ENCODE measurements at regions not wholly inside any gene's neighbourhood (a gene's known extent, or its start where the extent isn't known, plus 50 kb on each side); places are given as distances from the start of the nearest gene placed in this dataset.

DNA sequence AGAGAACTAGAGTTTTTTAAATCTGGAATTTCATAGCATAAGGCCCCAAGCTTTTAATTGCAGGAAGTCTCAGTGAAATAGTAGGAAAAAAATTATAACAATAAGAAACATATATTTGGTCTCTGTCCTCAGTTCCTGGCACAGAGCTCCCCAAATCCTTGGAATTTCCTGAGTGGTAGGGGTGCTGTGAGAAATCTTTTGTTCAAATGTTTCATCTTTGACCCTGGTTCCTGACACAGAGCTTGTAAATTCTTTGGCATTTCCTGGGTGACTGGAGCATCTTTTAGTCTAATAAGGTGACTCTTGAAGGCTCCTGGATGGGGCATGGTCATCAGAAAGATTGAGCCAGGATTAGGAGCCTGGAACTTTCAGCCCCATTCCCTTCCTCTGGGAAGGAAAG lies 225.7 kb upstream of the AJAP1 start:
- no peaks in the 10 kb centered on the region for H3K4me1 ChIP-seq
- DNase-seq (no peak), ATAC-seq (no peak)
- H3K9me3 ChIP-seq, result no peaks in the 10 kb centered on the region
- H3K27ac ChIP-seq, result no peak overlapping the region
- H3K4me3 ChIP-seq, result no peak overlapping the region
- no peaks in the 10 kb centered on the region for H3K36me3 ChIP-seq
- intact Hi-C loops (cut with DNase I), result no loop called here
- H3K27me3 ChIP-seq, result no peaks in the 10 kb centered on the region
- TF ChIP-seq, protein P1, sequence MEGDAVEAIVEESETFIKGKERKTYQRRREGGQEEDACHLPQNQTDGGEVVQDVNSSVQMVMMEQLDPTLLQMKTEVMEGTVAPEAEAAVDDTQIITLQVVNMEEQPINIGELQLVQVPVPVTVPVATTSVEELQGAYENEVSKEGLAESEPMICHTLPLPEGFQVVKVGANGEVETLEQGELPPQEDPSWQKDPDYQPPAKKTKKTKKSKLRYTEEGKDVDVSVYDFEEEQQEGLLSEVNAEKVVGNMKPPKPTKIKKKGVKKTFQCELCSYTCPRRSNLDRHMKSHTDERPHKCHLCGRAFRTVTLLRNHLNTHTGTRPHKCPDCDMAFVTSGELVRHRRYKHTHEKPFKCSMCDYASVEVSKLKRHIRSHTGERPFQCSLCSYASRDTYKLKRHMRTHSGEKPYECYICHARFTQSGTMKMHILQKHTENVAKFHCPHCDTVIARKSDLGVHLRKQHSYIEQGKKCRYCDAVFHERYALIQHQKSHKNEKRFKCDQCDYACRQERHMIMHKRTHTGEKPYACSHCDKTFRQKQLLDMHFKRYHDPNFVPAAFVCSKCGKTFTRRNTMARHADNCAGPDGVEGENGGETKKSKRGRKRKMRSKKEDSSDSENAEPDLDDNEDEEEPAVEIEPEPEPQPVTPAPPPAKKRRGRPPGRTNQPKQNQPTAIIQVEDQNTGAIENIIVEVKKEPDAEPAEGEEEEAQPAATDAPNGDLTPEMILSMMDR (IDR thresholded peaks at IDR 0.05), result no peak

DNA sequence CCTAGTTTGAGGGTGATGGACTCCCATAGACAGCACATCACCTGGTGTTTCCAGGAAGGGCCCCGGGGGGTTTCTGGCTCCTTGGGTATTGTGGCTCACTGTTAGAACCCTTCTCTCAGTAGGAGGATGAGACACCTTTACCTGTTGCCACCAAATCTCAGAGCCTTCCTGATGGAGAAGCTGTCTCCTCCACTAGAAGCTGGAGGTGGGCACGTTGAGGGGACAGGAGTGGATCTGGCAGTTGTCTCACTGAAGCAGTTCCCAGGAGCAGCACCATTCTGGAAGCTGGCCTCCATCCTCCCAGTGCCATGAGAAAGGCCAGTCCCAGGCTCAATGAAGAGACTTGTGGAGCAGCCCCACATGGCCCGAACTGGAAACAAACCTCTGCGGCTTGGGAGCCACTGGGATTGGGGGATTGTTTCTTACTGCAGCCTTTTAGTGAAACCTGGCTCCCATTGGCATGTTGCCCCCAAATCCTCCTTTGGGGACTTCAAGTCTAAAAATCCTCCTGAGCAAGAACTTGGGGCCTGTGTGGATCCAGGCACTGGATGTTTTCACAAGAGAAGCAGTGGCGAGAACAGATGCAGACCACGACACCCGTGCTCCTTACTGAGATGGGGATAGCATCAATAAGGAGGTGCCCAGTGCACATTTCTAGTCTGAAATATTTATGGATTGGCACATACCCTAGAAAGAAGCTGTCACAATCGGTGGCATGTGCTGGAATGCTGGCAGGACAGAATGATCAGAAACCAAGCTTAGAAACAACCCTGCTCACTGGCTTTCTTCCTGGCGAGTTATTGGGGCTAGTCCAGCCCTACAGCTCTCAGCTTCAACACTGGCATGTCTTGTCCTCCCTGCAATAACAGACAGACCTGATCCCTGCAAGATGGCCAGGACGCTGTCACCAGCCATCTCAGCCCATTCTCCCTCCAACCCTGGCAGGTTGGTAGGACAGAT lies 223.7 kb upstream of the AJAP1 start:
- no peak for ATAC-seq
- intact Hi-C loops (cut with DNase I), result no loop called here
- no peak overlapping the region for H3K27ac ChIP-seq
- no peaks in the 10 kb centered on the region for H3K27me3 ChIP-seq
- DNase-seq, result no peak
- no peak overlapping the region for H3K4me3 ChIP-seq
- H3K9me3 ChIP-seq, result no peaks in the 10 kb centered on the region
- TF ChIP-seq, protein P1 (IDR thresholded peaks at IDR 0.05), result no peak
- H3K4me1 ChIP-seq, result no peaks in the 10 kb centered on the region
- no peaks in the 10 kb centered on the region for H3K36me3 ChIP-seq

DNA sequence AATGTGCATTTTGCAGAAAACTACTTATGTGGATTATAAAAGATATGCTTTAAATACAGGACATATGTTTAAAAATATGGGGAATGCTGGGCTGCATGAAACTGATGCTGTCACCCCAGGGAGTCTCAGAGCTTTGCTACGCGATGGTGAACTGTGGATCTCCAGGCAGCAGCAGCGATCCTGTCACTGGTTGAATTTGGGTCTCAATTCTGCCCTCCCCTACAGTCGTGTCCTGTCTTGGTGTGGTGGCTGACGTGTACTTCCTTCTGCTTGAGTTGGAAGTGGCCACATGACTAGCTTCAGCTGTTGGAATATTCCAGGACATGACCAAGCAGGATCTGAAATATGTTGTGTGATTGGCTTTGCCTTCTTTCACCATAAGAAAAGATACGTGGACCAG lies 222.9 kb upstream of the AJAP1 start:
- DNase-seq, result no peak
- intact Hi-C loops (cut with DNase I), result no loop called here
- H3K27ac ChIP-seq, result no peak overlapping the region
- no peaks in the 10 kb centered on the region for H3K9me3 ChIP-seq
- H3K36me3 ChIP-seq, result no peaks in the 10 kb centered on the region
- no peaks in the 10 kb centered on the region for H3K4me1 ChIP-seq
- no peak for ATAC-seq
- no peak overlapping the region for H3K4me3 ChIP-seq
- TF ChIP-seq, protein P1 (IDR thresholded peaks at IDR 0.05), result no peak
- no peaks in the 10 kb centered on the region for H3K27me3 ChIP-seq

DNA sequence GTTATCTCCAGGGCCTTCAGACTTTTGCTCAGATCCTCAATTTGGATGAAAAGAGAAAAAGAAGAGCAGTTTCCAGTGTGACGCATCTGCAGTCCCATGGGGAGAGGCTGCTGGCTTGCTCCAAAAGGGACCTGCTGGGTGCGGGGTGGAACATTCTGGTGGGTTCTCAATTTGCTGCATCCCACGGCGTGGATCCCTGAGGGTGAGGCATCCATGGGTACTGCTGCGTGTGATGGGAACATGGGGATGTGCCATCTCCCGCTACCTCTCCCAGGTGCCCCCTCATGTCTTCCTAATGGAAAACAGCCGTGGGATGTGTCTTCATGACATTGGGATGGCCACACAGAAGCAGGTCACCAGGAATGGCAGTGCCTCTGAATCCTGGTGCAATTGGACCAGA lies 221.3 kb upstream of the AJAP1 start:
- DNase-seq (no peak), ATAC-seq (no peak)
- intact Hi-C loops (cut with DNase I), result no loop called here
- Histone ChIP-seq H3K9me3 (no peaks in the 10 kb centered on the region), H3K36me3 (no peaks in the 10 kb centered on the region), H3K27me3 (no peaks in the 10 kb centered on the region), H3K4me3 (no peak overlapping the region), H3K27ac (no peak overlapping the region), H3K4me1 (no peaks in the 10 kb centered on the region)
- TF ChIP-seq, protein P1 (IDR thresholded peaks at IDR 0.05), result no peak

DNA sequence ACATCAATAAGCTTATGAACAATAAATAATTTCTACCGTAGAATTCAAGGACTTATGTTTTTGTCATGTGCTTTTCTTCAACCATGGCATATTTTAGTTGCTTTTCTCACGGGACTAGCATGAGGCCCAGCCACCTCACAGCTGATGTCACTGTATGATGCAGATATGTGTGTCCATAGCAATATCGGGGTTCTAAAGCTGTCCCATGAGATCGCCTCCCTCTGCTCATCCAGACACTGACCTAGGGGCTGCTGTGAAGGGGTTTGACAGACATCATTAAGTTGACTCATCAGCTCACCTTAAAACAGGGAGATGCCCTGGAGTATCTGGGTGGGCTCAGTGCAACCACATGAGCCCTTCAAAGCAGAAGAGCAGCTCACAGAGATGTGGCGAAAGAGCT lies 210.3 kb upstream of the AJAP1 start:
- no peak for DNase-seq
- no peaks in the 10 kb centered on the region for H3K36me3 ChIP-seq
- intact Hi-C loops (cut with DNase I), result no loop called here
- no peaks in the 10 kb centered on the region for H3K9me3 ChIP-seq
- H3K4me1 ChIP-seq, result no peaks in the 10 kb centered on the region
- peaks cover 22% of the 10 kb centered on the region for H3K27me3 ChIP-seq
- no peak overlapping the region for H3K27ac ChIP-seq
- ATAC-seq, result no peak
- TF ChIP-seq, protein P1 (IDR thresholded peaks at IDR 0.05), result no peak
- H3K4me3 ChIP-seq, result no peak overlapping the region
